HUDEP-2 (cell line): ENCODE measurements at regions not wholly inside any gene's neighbourhood (a gene's known extent, or its start where the extent isn't known, plus 50 kb on each side); places are given as distances from the start of the nearest gene placed in this dataset.

ENCODE experiments used
- DNase-seq, 76 experiments: peaks; one replicate each; lab custom pipeline; 2025; ENCODE audit not compliant: unreplicated experiment in 76 of 76; lab: John Stamatoyannopoulos, UW

GRCh38 chr4:181946902-181947301, 296.3 kb upstream of the TENM3 start:
- no peak for DNase-seq

- DNase-seq: no peak
Measured at GRCh38 chr4:181948839-181949382, 294.3 kb upstream of the TENM3 start.

- DNase-seq: no peak
Measured at GRCh38 chr4:181949704-181950312, 293.4 kb upstream of the TENM3 start.

- DNase-seq: no peak
Measured at GRCh38 chr4:181950372-181951127, 292.7 kb upstream of the TENM3 start.

- DNase-seq: no peak
Measured at GRCh38 chr4:181951265-181951664, 291.9 kb upstream of the TENM3 start.

- no peak for DNase-seq
Measured at GRCh38 chr4:181952478-181952877, 290.7 kb upstream of the TENM3 start.

GRCh38 chr4:181956512-181956911, 286.7 kb upstream of the TENM3 start:
- DNase-seq: no peak

- no peak for DNase-seq
Measured at GRCh38 chr4:181957088-181957487, 286.1 kb upstream of the TENM3 start.

GRCh38 chr4:181958446-181958845, 284.8 kb upstream of the TENM3 start:
- DNase-seq: no peak

GRCh38 chr4:181959121-181959520, 284.1 kb upstream of the TENM3 start:
- DNase-seq: no peak

- DNase-seq: no peak
Measured at GRCh38 chr4:181960384-181960783, 282.8 kb upstream of the TENM3 start.

- DNase-seq: no peak
Measured at GRCh38 chr4:181962321-181962720, 280.9 kb upstream of the TENM3 start.

- no peak for DNase-seq
Measured at GRCh38 chr4:181964731-181965130, 278.5 kb upstream of the TENM3 start.

GRCh38 chr4:181966104-181966551, 277.1 kb upstream of the TENM3 start:
- DNase-seq: no peak

- no peak for DNase-seq
Measured at GRCh38 chr4:181967401-181967800, 275.8 kb upstream of the TENM3 start.

- no peak for DNase-seq
Measured at GRCh38 chr4:181968371-181968770, 274.8 kb upstream of the TENM3 start.

- DNase-seq: no peak
Measured at GRCh38 chr4:181969151-181969550, 274.1 kb upstream of the TENM3 start.

- DNase-seq: no peak
Measured at GRCh38 chr4:181970366-181970765, 272.8 kb upstream of the TENM3 start.

- no peak for DNase-seq
Measured at GRCh38 chr4:181971411-181971810, 271.8 kb upstream of the TENM3 start.

- no peak for DNase-seq
Measured at GRCh38 chr4:181971973-181972372, 271.2 kb upstream of the TENM3 start.

- no peak for DNase-seq
Measured at GRCh38 chr4:181976764-181977163, 266.4 kb upstream of the TENM3 start.

GRCh38 chr4:181982437-181982836, 260.8 kb upstream of the TENM3 start:
- DNase-seq: no peak
